ENCODE measurements at regions not wholly inside any gene's neighbourhood (a gene's known extent, or its start where the extent isn't known, plus 50 kb on each side); places are given as distances from the start of the nearest gene placed in this dataset.

- no peak for DNase-seq
These were observed 167.0 kb upstream of the UBE2E2 start for GRCh38 chr3:23035927-23036640.

- peak in 1 of 2 experiments; percentile 20 for DNase-seq
These were observed 166.4 kb upstream of the UBE2E2 start for GRCh38 chr3:23036728-23037127.

- peak; percentile 30 to 45 for DNase-seq
These were observed 164.7 kb upstream of the UBE2E2 start for GRCh38 chr3:23038471-23038870.

GRCh38 chr3:23041918-23042696 is 161.0 kb upstream of the UBE2E2 start:
- no peak for DNase-seq

GRCh38 chr3:23044463-23044862 is 158.7 kb upstream of the UBE2E2 start:
- DNase-seq = no peak

- no peak for DNase-seq
These were observed 156.6 kb upstream of the UBE2E2 start for GRCh38 chr3:23046536-23046935.

- no peak for DNase-seq
These were observed 151.6 kb upstream of the UBE2E2 start for GRCh38 chr3:23051240-23052140.

- no peak for DNase-seq
These were observed 150.9 kb upstream of the UBE2E2 start for GRCh38 chr3:23052208-23052607.

- no peak for DNase-seq
These were observed 150.5 kb upstream of the UBE2E2 start for GRCh38 chr3:23052620-23053019.

GRCh38 chr3:23055733-23056376 is 147.3 kb upstream of the UBE2E2 start:
- no peak for DNase-seq

- no peak for DNase-seq
These were observed 140.5 kb upstream of the UBE2E2 start for GRCh38 chr3:23062582-23062981.

GRCh38 chr3:23062982-23063381 is 140.1 kb upstream of the UBE2E2 start:
- no peak for DNase-seq

GRCh38 chr3:23067116-23067515 is 136.0 kb upstream of the UBE2E2 start:
- no peak for DNase-seq

GRCh38 chr3:23068016-23068728 is 135.0 kb upstream of the UBE2E2 start:
- no peak for DNase-seq

GRCh38 chr3:23071296-23071695 is 131.8 kb upstream of the UBE2E2 start:
- peak; percentile 92 to 93 for DNase-seq

- peak; percentile 87 to 92 for DNase-seq
These were observed 131.4 kb upstream of the UBE2E2 start for GRCh38 chr3:23071758-23072157.

- no peak for DNase-seq
These were observed 130.4 kb upstream of the UBE2E2 start for GRCh38 chr3:23072693-23073092.

GRCh38 chr3:23073724-23074305 is 129.3 kb upstream of the UBE2E2 start:
- no peak for DNase-seq

GRCh38 chr3:23075496-23075895 is 127.6 kb upstream of the UBE2E2 start:
- no peak for DNase-seq

- DNase-seq = no peak
These were observed 126.7 kb upstream of the UBE2E2 start for GRCh38 chr3:23076437-23076836.

- no peak for DNase-seq
These were observed 126.0 kb upstream of the UBE2E2 start for GRCh38 chr3:23077126-23077525.

GRCh38 chr3:23078735-23079134 is 124.4 kb upstream of the UBE2E2 start:
- no peak for DNase-seq
